ENCODE measurements at regions not wholly inside any gene's neighbourhood (a gene's known extent, or its start where the extent isn't known, plus 50 kb on each side); places are given as distances from the start of the nearest gene placed in this dataset.

DNA sequence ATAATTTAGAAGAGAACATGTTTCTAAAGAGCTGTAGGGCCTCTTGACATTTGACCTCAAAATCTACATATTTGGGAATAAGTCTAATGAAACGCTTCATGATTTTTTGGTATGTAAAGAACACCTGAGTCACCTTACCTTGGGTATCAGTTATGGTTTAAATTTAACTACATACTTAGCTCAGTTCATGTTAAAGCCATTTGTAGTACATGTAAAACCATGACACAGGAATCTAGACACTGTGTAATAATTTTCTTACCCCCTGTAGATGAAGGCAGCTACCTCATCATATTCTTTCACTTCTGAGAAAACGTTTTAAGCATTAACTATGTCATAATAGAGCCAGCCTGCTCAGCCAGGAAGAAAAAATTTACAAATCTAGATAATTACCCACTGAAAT lies 105.8 kb upstream of the CPNE8 start:
- H3F3A ChIP-seq (ENCODE audit: insufficient read depth): no peaks in the 10 kb centered on the region
- no peak overlapping the region for H2AFZ ChIP-seq (ENCODE audit: low read depth, low read length, severe bottlenecking)
- no peak overlapping the region for H3K9ac ChIP-seq (ENCODE audit: low read length)

GRCh38 chr12:39010406-39010805 lies 105.0 kb upstream of the CPNE8 start:
- Histone ChIP-seq H3K4me3 (ENCODE audit: insufficient read depth, low read length, poor library complexity, severe bottlenecking) (no peak overlapping the region), H3K9me2 (replicated peaks; ENCODE audit: insufficient read depth, low read length) (no peaks in the 10 kb centered on the region), H3K27ac (ENCODE audit: low read depth, low read length) (no peak overlapping the region), H3K9me3 (ENCODE audit: insufficient read depth, low read length) (no peaks in the 10 kb centered on the region), H3K9ac (ENCODE audit: low read length) (no peak overlapping the region), H4K20me1 (ENCODE audit: low read depth, low read length) (no peaks in the 10 kb centered on the region), H3K27me3 (ENCODE audit: low read length) (no peaks in the 10 kb centered on the region), H3K36me3 (ENCODE audit: low read length) (no peaks in the 10 kb centered on the region), H3K79me2 (ENCODE audit: insufficient read depth, low read length) (no peaks in the 10 kb centered on the region), H3F3A (ENCODE audit: insufficient read depth) (no peaks in the 10 kb centered on the region), H2AFZ (ENCODE audit: low read depth, low read length, severe bottlenecking) (no peak overlapping the region), H3K4me2 (ENCODE audit: low read depth, low read length, poor library complexity, severe bottlenecking) (no peak overlapping the region)
- TF ChIP-seq CTCF (IDR thresholded peaks at IDR 0.05; ENCODE audit: insufficient read depth, low read length, poor library complexity, severe bottlenecking): no peak
- no peak for TF ChIP-seq EZH2phosphoT487 (conservative IDR thresholded peaks at IDR 0.05; ENCODE audit: low read length)

More for the DNA sequence above, 105.8 kb upstream of the CPNE8 start:
- Histone ChIP-seq H3K27ac (ENCODE audit: low read depth, low read length) (no peak overlapping the region), H3K4me2 (ENCODE audit: low read depth, low read length, poor library complexity, severe bottlenecking) (no peak overlapping the region), H3K36me3 (ENCODE audit: low read length) (no peaks in the 10 kb centered on the region), H4K20me1 (ENCODE audit: low read depth, low read length) (no peaks in the 10 kb centered on the region), H3K9me3 (ENCODE audit: insufficient read depth, low read length) (no peaks in the 10 kb centered on the region), H3K9me2 (replicated peaks; ENCODE audit: insufficient read depth, low read length) (no peaks in the 10 kb centered on the region), H3K27me3 (ENCODE audit: low read length) (no peaks in the 10 kb centered on the region), H3K79me2 (ENCODE audit: insufficient read depth, low read length) (no peaks in the 10 kb centered on the region), H3K4me3 (ENCODE audit: insufficient read depth, low read length, poor library complexity, severe bottlenecking) (no peak overlapping the region)
- no peak for TF ChIP-seq EZH2phosphoT487 (conservative IDR thresholded peaks at IDR 0.05; ENCODE audit: low read length)
- TF ChIP-seq CTCF (IDR thresholded peaks at IDR 0.05; ENCODE audit: insufficient read depth, low read length, poor library complexity, severe bottlenecking): no peak

- Histone ChIP-seq H3K4me2 (ENCODE audit: low read depth, low read length, poor library complexity, severe bottlenecking) (no peak overlapping the region), H3K9me3 (ENCODE audit: insufficient read depth, low read length) (no peaks in the 10 kb centered on the region), H3K9ac (ENCODE audit: low read length) (no peak overlapping the region), H3K4me3 (ENCODE audit: insufficient read depth, low read length, poor library complexity, severe bottlenecking) (no peak overlapping the region), H3K9me2 (replicated peaks; ENCODE audit: insufficient read depth, low read length) (no peaks in the 10 kb centered on the region), H3K36me3 (ENCODE audit: low read length) (no peaks in the 10 kb centered on the region), H3F3A (ENCODE audit: insufficient read depth) (no peaks in the 10 kb centered on the region), H4K20me1 (ENCODE audit: low read depth, low read length) (no peaks in the 10 kb centered on the region), H3K27me3 (ENCODE audit: low read length) (no peaks in the 10 kb centered on the region), H2AFZ (ENCODE audit: low read depth, low read length, severe bottlenecking) (no peak overlapping the region), H3K79me2 (ENCODE audit: insufficient read depth, low read length) (no peaks in the 10 kb centered on the region), H3K27ac (ENCODE audit: low read depth, low read length) (no peak overlapping the region)
- no peak for TF ChIP-seq EZH2phosphoT487 (conservative IDR thresholded peaks at IDR 0.05; ENCODE audit: low read length)
- TF ChIP-seq CTCF (IDR thresholded peaks at IDR 0.05; ENCODE audit: insufficient read depth, low read length, poor library complexity, severe bottlenecking): no peak
Measured at GRCh38 chr12:39007619-39008018, 102.2 kb upstream of the CPNE8 start.

All from SU-DHL-6 (cell line).